Stimulated activated memory B cell treated with anti-CD40 and anti-IgM and Interleukin-4, amounts not matched to agents 10 μg/mL and 1 μg/mL and 100 μg/mL, for 72 hours (primary cell): ENCODE measurements at regions not wholly inside any gene's neighbourhood (a gene's known extent, or its start where the extent isn't known, plus 50 kb on each side); places are given as distances from the start of the nearest gene placed in this dataset.

Source experiments
- ATAC-seq: fragments of 150-1000 bp; cut with Tn5 transposase; 2 replicates; pipeline ENCODE4 v1.10.0; 2021
- H3K27ac Mint-ChIP-seq: one replicate; pipeline ENCODE4 v1.8.0; 2022; ENCODE audit warnings: mild to moderate bottlenecking, mixed read lengths
- H3K27me3 Mint-ChIP-seq: one replicate; pipeline ENCODE4 v1.8.0; 2022; ENCODE audit warnings: mixed read lengths
- H3K36me3 Mint-ChIP-seq: one replicate; pipeline ENCODE4 v1.8.0; 2022; ENCODE audit warnings: mixed read lengths
- H3K4me1 Mint-ChIP-seq: one replicate; pipeline ENCODE4 v1.8.0; 2022; ENCODE audit warnings: mixed read lengths
- H3K4me3 Mint-ChIP-seq: one replicate; pipeline ENCODE4 v1.8.0; 2022; ENCODE audit warnings: mild to moderate bottlenecking, moderate library complexity, mixed read lengths
- H3K9me3 Mint-ChIP-seq: one replicate; pipeline ENCODE4 v1.8.0; 2022; ENCODE audit warnings: mixed read lengths

GRCh38 chr21:20554785-20555184 is 443.4 kb upstream of the NCAM2 start:
- Mint-ChIP-seq H3K27ac (no peak overlapping the region), H3K9me3 (no peaks in the 10 kb centered on the region), H3K36me3 (no peaks in the 10 kb centered on the region), H3K27me3 (no peaks in the 10 kb centered on the region), H3K4me3 (no peak overlapping the region), H3K4me1 (no peaks in the 10 kb centered on the region)
- no peak for ATAC-seq

GRCh38 chr21:20570824-20571232 is 427.4 kb upstream of the NCAM2 start:
- Mint-ChIP-seq H3K27ac (no peak overlapping the region), H3K36me3 (no peaks in the 10 kb centered on the region), H3K9me3 (peaks cover 5% of the 10 kb centered on the region), H3K4me3 (no peak overlapping the region), H3K27me3 (no peaks in the 10 kb centered on the region), H3K4me1 (no peaks in the 10 kb centered on the region)
- no peak for ATAC-seq

- no peak for ATAC-seq
Observed at GRCh38 chr21:20572582-20572981, 425.6 kb upstream of the NCAM2 start.

GRCh38 chr21:20581361-20581760 is 416.8 kb upstream of the NCAM2 start:
- no peaks in the 10 kb centered on the region for H3K4me1 Mint-ChIP-seq
- no peak overlapping the region for H3K27ac Mint-ChIP-seq
- no peaks in the 10 kb centered on the region for H3K36me3 Mint-ChIP-seq
- H3K27me3 Mint-ChIP-seq: no peaks in the 10 kb centered on the region
- no peak for ATAC-seq
- H3K4me3 Mint-ChIP-seq: no peak overlapping the region
- peaks cover 3% of the 10 kb centered on the region for H3K9me3 Mint-ChIP-seq

More at GRCh38 chr21:20572582-20572981, 425.6 kb upstream of the NCAM2 start:
- Mint-ChIP-seq H3K4me3 (no peak overlapping the region), H3K36me3 (no peaks in the 10 kb centered on the region), H3K4me1 (no peaks in the 10 kb centered on the region), H3K27me3 (no peaks in the 10 kb centered on the region), H3K27ac (no peak overlapping the region), H3K9me3 (peaks cover 5% of the 10 kb centered on the region)

- Mint-ChIP-seq H3K36me3 (no peaks in the 10 kb centered on the region), H3K27me3 (no peaks in the 10 kb centered on the region), H3K4me3 (no peak overlapping the region), H3K4me1 (no peaks in the 10 kb centered on the region), H3K27ac (no peak overlapping the region), H3K9me3 (peaks cover 2% of the 10 kb centered on the region)
- ATAC-seq: no peak
Observed at GRCh38 chr21:20591284-20591683, 406.9 kb upstream of the NCAM2 start.

GRCh38 chr21:20592463-20592862 is 405.7 kb upstream of the NCAM2 start:
- ATAC-seq: no peak
- H3K36me3 Mint-ChIP-seq: no peaks in the 10 kb centered on the region
- peaks cover 2% of the 10 kb centered on the region for H3K9me3 Mint-ChIP-seq
- H3K27me3 Mint-ChIP-seq: no peaks in the 10 kb centered on the region
- H3K4me1 Mint-ChIP-seq: no peaks in the 10 kb centered on the region
- H3K27ac Mint-ChIP-seq: no peak overlapping the region
- no peak overlapping the region for H3K4me3 Mint-ChIP-seq

- H3K9me3 Mint-ChIP-seq: no peaks in the 10 kb centered on the region
- H3K4me1 Mint-ChIP-seq: no peaks in the 10 kb centered on the region
- no peak overlapping the region for H3K27ac Mint-ChIP-seq
- no peaks in the 10 kb centered on the region for H3K36me3 Mint-ChIP-seq
- H3K4me3 Mint-ChIP-seq: no peak overlapping the region
- H3K27me3 Mint-ChIP-seq: no peaks in the 10 kb centered on the region
- ATAC-seq: no peak
Observed at GRCh38 chr21:20603236-20603635, 395.0 kb upstream of the NCAM2 start.

GRCh38 chr21:20611008-20611407 is 387.2 kb upstream of the NCAM2 start:
- H3K27ac Mint-ChIP-seq: no peak overlapping the region
- H3K27me3 Mint-ChIP-seq: no peaks in the 10 kb centered on the region
- no peak overlapping the region for H3K4me3 Mint-ChIP-seq
- ATAC-seq: no peak
- no peaks in the 10 kb centered on the region for H3K36me3 Mint-ChIP-seq
- no peaks in the 10 kb centered on the region for H3K4me1 Mint-ChIP-seq
- no peaks in the 10 kb centered on the region for H3K9me3 Mint-ChIP-seq

- H3K36me3 Mint-ChIP-seq: no peaks in the 10 kb centered on the region
- no peak for ATAC-seq
- H3K9me3 Mint-ChIP-seq: no peaks in the 10 kb centered on the region
- no peak overlapping the region for H3K4me3 Mint-ChIP-seq
- no peak overlapping the region for H3K27ac Mint-ChIP-seq
- no peaks in the 10 kb centered on the region for H3K4me1 Mint-ChIP-seq
- no peaks in the 10 kb centered on the region for H3K27me3 Mint-ChIP-seq
Observed at GRCh38 chr21:20613654-20614053, 384.6 kb upstream of the NCAM2 start.

- no peak for ATAC-seq
- no peaks in the 10 kb centered on the region for H3K27me3 Mint-ChIP-seq
- no peak overlapping the region for H3K4me3 Mint-ChIP-seq
- H3K9me3 Mint-ChIP-seq: peaks cover 2% of the 10 kb centered on the region
- H3K36me3 Mint-ChIP-seq: no peaks in the 10 kb centered on the region
- H3K4me1 Mint-ChIP-seq: no peaks in the 10 kb centered on the region
- H3K27ac Mint-ChIP-seq: no peak overlapping the region
Observed at GRCh38 chr21:20617130-20617529, 381.1 kb upstream of the NCAM2 start.

GRCh38 chr21:20618878-20619277 is 379.3 kb upstream of the NCAM2 start:
- no peak for ATAC-seq
- Mint-ChIP-seq H3K4me3 (no peak overlapping the region), H3K4me1 (no peaks in the 10 kb centered on the region), H3K36me3 (no peaks in the 10 kb centered on the region), H3K27me3 (no peaks in the 10 kb centered on the region), H3K27ac (no peak overlapping the region), H3K9me3 (peaks cover 2% of the 10 kb centered on the region)

- no peaks in the 10 kb centered on the region for H3K4me1 Mint-ChIP-seq
- H3K27ac Mint-ChIP-seq: no peak overlapping the region
- peaks cover 3% of the 10 kb centered on the region for H3K9me3 Mint-ChIP-seq
- no peak overlapping the region for H3K4me3 Mint-ChIP-seq
- H3K27me3 Mint-ChIP-seq: no peaks in the 10 kb centered on the region
- no peak for ATAC-seq
- H3K36me3 Mint-ChIP-seq: no peaks in the 10 kb centered on the region
Observed at GRCh38 chr21:20627594-20627993, 370.6 kb upstream of the NCAM2 start.

GRCh38 chr21:20631633-20632032 is 366.6 kb upstream of the NCAM2 start:
- Mint-ChIP-seq H3K27ac (no peak overlapping the region), H3K4me1 (no peaks in the 10 kb centered on the region)
- ATAC-seq: no peak

GRCh38 chr21:20639026-20639425 is 359.2 kb upstream of the NCAM2 start:
- no peak overlapping the region for H3K27ac Mint-ChIP-seq
- H3K36me3 Mint-ChIP-seq: no peaks in the 10 kb centered on the region
- peaks cover 3% of the 10 kb centered on the region for H3K9me3 Mint-ChIP-seq
- no peak overlapping the region for H3K4me3 Mint-ChIP-seq
- no peaks in the 10 kb centered on the region for H3K27me3 Mint-ChIP-seq
- no peak for ATAC-seq
- H3K4me1 Mint-ChIP-seq: no peaks in the 10 kb centered on the region

More at GRCh38 chr21:20631633-20632032, 366.6 kb upstream of the NCAM2 start:
- Mint-ChIP-seq H3K9me3 (peaks cover 3% of the 10 kb centered on the region), H3K27me3 (no peaks in the 10 kb centered on the region), H3K36me3 (no peaks in the 10 kb centered on the region), H3K4me3 (no peak overlapping the region)

- Mint-ChIP-seq H3K4me3 (no peak overlapping the region), H3K9me3 (no peaks in the 10 kb centered on the region), H3K36me3 (no peaks in the 10 kb centered on the region), H3K27me3 (no peaks in the 10 kb centered on the region), H3K4me1 (no peaks in the 10 kb centered on the region), H3K27ac (no peak overlapping the region)
- no peak for ATAC-seq
Observed at GRCh38 chr21:20641241-20641640, 357.0 kb upstream of the NCAM2 start.

GRCh38 chr21:20642681-20643080 is 355.5 kb upstream of the NCAM2 start:
- H3K27ac Mint-ChIP-seq: no peak overlapping the region
- no peaks in the 10 kb centered on the region for H3K4me1 Mint-ChIP-seq
- H3K36me3 Mint-ChIP-seq: no peaks in the 10 kb centered on the region
- H3K27me3 Mint-ChIP-seq: no peaks in the 10 kb centered on the region
- H3K9me3 Mint-ChIP-seq: no peaks in the 10 kb centered on the region
- H3K4me3 Mint-ChIP-seq: no peak overlapping the region
- no peak for ATAC-seq

GRCh38 chr21:20644552-20644951 is 353.7 kb upstream of the NCAM2 start:
- Mint-ChIP-seq H3K4me1 (no peaks in the 10 kb centered on the region), H3K36me3 (no peaks in the 10 kb centered on the region), H3K27ac (no peak overlapping the region), H3K9me3 (no peaks in the 10 kb centered on the region), H3K4me3 (no peak overlapping the region), H3K27me3 (no peaks in the 10 kb centered on the region)
- ATAC-seq: no peak
